A549 (cell line): ENCODE measurements at regions not wholly inside any gene's neighbourhood (a gene's known extent, or its start where the extent isn't known, plus 50 kb on each side); places are given as distances from the start of the nearest gene placed in this dataset.

ENCODE experiments used
- ATAC-seq, 2 experiments: fragments of 200-7000 bp in 1 of 2; fragments of >200 bp in 1 of 2; cut with Nextera tagmentation in 1 of 2; cut with Tn5 transposase in 1 of 2; 3 replicates each; pipeline versions ENCODE4 v1.8.0 to v1.9.1; 2018 to 2020; ENCODE audit warnings: mild to moderate bottlenecking in 1 of 2, moderate library complexity in 1 of 2
- CTCF ChIA-PET: fragments of 300-600 bp; sonication (Branson Sonifier 250); formaldehyde crosslinking; extraction: SDS; loops from one replicate; lab custom pipeline; 2021; ENCODE audit warnings: antibody characterized with exemption, inconsistent platforms; lab: Yijun Ruan, JAX
- POLR2A ChIA-PET: fragments of 350-600 bp; formaldehyde crosslinking; extraction: SDS; loops from one replicate; lab custom pipeline; 2021; ENCODE audit warnings: antibody characterized with exemption, inconsistent platforms; lab: Yijun Ruan, JAX
- DNase-seq, 2 experiments: peaks; one replicate each; pipeline versions ENCODE4 v3.0.0 to v3.0.0-alpha.2; 2011 to 2016; ENCODE audit warnings: low read depth in 1 of 2, low spot score in 1 of 2
- FAIRE-seq: peaks from 2 replicates; lab custom pipeline; 2011; peaks lifted over from hg19 to GRCh38; lab: Jason Lieb, UNC
- H3K27ac ChIP-seq, 2 experiments: fragments of >200 bp; sonication (Bioruptor Twin); formaldehyde crosslinking; 3 replicates each; pipeline ENCODE4 v1.5.1; 2016 to 2017
- H3K4me1 ChIP-seq: fragments of >200 bp; sonication (Bioruptor Twin); formaldehyde crosslinking; 3 replicates; pipeline ENCODE4 v1.6.1; 2016
- H3K4me2 ChIP-seq: fragments of >200 bp; sonication (Bioruptor Twin); formaldehyde crosslinking; 3 replicates; pipeline ENCODE4 v1.6.1; 2016
- H3K4me3 ChIP-seq: fragments of >200 bp; sonication (Bioruptor Twin); formaldehyde crosslinking; 3 replicates; pipeline ENCODE4 v1.5.1; 2016
- H3K9me3 ChIP-seq: fragments of >200 bp; sonication (Bioruptor Twin); formaldehyde crosslinking; 3 replicates; pipeline ENCODE4 v1.6.1; 2016
- ATOH8 ChIP-seq: fragments of 250-450 bp; sonication (Bioruptor Pico); IDR thresholded peaks from 2 replicates; pipeline ENCODE4 v1.5.0; 2020; ENCODE audit warnings: low read depth, mild to moderate bottlenecking, moderate library complexity
- BCL3 ChIP-seq: fragments of >200 bp; sonication (Bioruptor Twin); formaldehyde crosslinking; IDR thresholded peaks from 3 replicates; pipeline ENCODE4 v1.6.1; 2016
- BHLHE40 ChIP-seq: IDR thresholded peaks from 2 replicates; pipeline ENCODE4 v1.6.1; 2012; ENCODE audit warnings: low read depth, low read length, inconsistent platforms
- CBX2 ChIP-seq: fragments of 200-600 bp; sonication (generic); IDR thresholded peaks from 2 replicates; pipeline ENCODE4 v1.6.1; 2016; ENCODE audit warnings: low read depth, mild to moderate bottlenecking, borderline replicate concordance
- CHD2 ChIP-seq: fragments of 150-350 bp; IDR thresholded peaks from 2 replicates; pipeline ENCODE4 v1.6.1; 2014; ENCODE audit warnings: low read length; ENCODE audit not compliant: partially characterized antibody
- E2F6 ChIP-seq: IDR thresholded peaks from 2 replicates; pipeline ENCODE4 v1.6.1; 2012; ENCODE audit warnings: low read depth, borderline replicate concordance
- EHMT2 ChIP-seq: fragments of 200-600 bp; sonication (generic); IDR thresholded peaks from 2 replicates; pipeline ENCODE4 v1.6.1; 2016; ENCODE audit warnings: antibody characterized with exemption, low read depth, mild to moderate bottlenecking, moderate library complexity
- HDAC2 ChIP-seq: fragments of 200-600 bp; sonication (generic); IDR thresholded peaks from 2 replicates; pipeline ENCODE4 v1.6.1; 2016
- HEYL ChIP-seq: fragments of 250-450 bp; sonication (Bioruptor Pico); IDR thresholded peaks from 2 replicates; pipeline ENCODE4 v1.8.0; 2021; ENCODE audit warnings: mild to moderate bottlenecking, moderate library complexity
- JUN ChIP-seq, 2 experiments: fragments of >200 bp; sonication (Bioruptor Twin); formaldehyde crosslinking; IDR thresholded peaks; 2 replicates in 1 of 2; 3 replicates in 1 of 2; pipeline ENCODE4 v1.6.1; 2016 to 2017
- JUNB ChIP-seq: fragments of >200 bp; sonication (Bioruptor Twin); formaldehyde crosslinking; IDR thresholded peaks from 2 replicates; pipeline ENCODE4 v1.6.1; 2016
- MAFK ChIP-seq: fragments of 450-650 bp; IDR thresholded peaks from 2 replicates; pipeline ENCODE4 v1.6.1; 2014; ENCODE audit not compliant: partially characterized antibody
- MYC ChIP-seq: IDR thresholded peaks from 2 replicates; pipeline ENCODE4 v1.6.1; 2012; ENCODE audit warnings: mild to moderate bottlenecking, inconsistent platforms, low read length, improper control_type of control experiment, borderline replicate concordance
- NFE2L2 ChIP-seq: fragments of 150-350 bp; conservative IDR thresholded peaks from 2 replicates; pipeline ENCODE4 v1.6.1; 2014; ENCODE audit warnings: low read length
- NR3C1 ChIP-seq: fragments of >200 bp; sonication (Bioruptor Twin); formaldehyde crosslinking; IDR thresholded peaks from 3 replicates; pipeline ENCODE4 v1.6.1; 2017
- PHF8 ChIP-seq: fragments of 200-600 bp; sonication (generic); IDR thresholded peaks from 2 replicates; pipeline ENCODE4 v1.6.1; 2016; ENCODE audit warnings: low read depth, mild to moderate bottlenecking, antibody characterized with exemption, moderate library complexity, borderline replicate concordance
- POLR2A ChIP-seq: IDR thresholded peaks from 2 replicates; pipeline ENCODE4 v1.6.1; 2012; ENCODE audit warnings: mild to moderate bottlenecking, low read length
- SREBF2 ChIP-seq: fragments of 450-650 bp; IDR thresholded peaks from 2 replicates; pipeline ENCODE4 v1.6.1; 2014; ENCODE audit warnings: mild to moderate bottlenecking, moderate library complexity
- TFCP2L1 ChIP-seq: fragments of 250-450 bp; sonication (Bioruptor Pico); IDR thresholded peaks from 2 replicates; pipeline ENCODE4 v1.5.0; 2021; ENCODE audit warnings: mild to moderate bottlenecking
- TP53 ChIP-seq: fragments of 250-450 bp; sonication (Bioruptor Pico); IDR thresholded peaks from 2 replicates; pipeline ENCODE4 v1.5.0; 2021; ENCODE audit warnings: mild to moderate bottlenecking, moderate library complexity
- USF2 ChIP-seq: fragments of 450-650 bp; IDR thresholded peaks from 2 replicates; pipeline ENCODE4 v1.6.1; 2014; ENCODE audit warnings: antibody characterized with exemption
- ZC3H11A ChIP-seq: fragments of 450-650 bp; IDR thresholded peaks from 2 replicates; pipeline ENCODE4 v1.6.1; 2014; ENCODE audit warnings: antibody characterized with exemption, mild to moderate bottlenecking
- ZFP36 ChIP-seq: fragments of 450-650 bp; IDR thresholded peaks from 2 replicates; pipeline ENCODE4 v1.6.1; 2014; ENCODE audit warnings: borderline replicate concordance; ENCODE audit not compliant: partially characterized antibody
- WGBS: methylation state at CpG from one replicate; pipeline ENCODE4 v1.1.6; 2017; ENCODE audit errors: missing lambda C conversion rate; 5-methylcytosine and 5-hydroxymethylcytosine counted together

GRCh38 chr12:89970722-89971121 lies 262.1 kb upstream of the ATP2B1 start:
- H3K9me3 ChIP-seq, result no peaks in the 10 kb centered on the region
- TF ChIP-seq TP53, result no peak
- TF ChIP-seq HEYL (CRISPR knock-in tag), result no peak
- no peak for TF ChIP-seq MAFK
- no peak for TF ChIP-seq ATOH8 (CRISPR knock-in tag)
- no peak for TF ChIP-seq TFCP2L1 (CRISPR knock-in tag)
- TF ChIP-seq PHF8, result no peak
- TF ChIP-seq ZFP36, result no peak
- ATAC-seq, result no peak
- FAIRE-seq, result no peak
- no peak overlapping the region for H3K4me2 ChIP-seq
- CTCF ChIA-PET, result interaction anchor here (0.7 kb wide), 1 partner anchor 427 kb away, joined by 3 read pairs; no protein-coding TSS in a partner anchor
- no peak for DNase-seq
- H3K27ac ChIP-seq, result no peak overlapping the region
- no peak overlapping the region for H3K4me3 ChIP-seq
- peaks cover 6% of the 10 kb centered on the region; the same call in 2 of the 3 replicates for H3K4me1 ChIP-seq
- POLR2A ChIA-PET, result no interaction called here
- 93% methylated on average over 1 of the region's 1 CpG for WGBS

GRCh38 chr12:89969093-89969492 lies 260.5 kb upstream of the ATP2B1 start:
- no peak overlapping the region for H3K4me2 ChIP-seq

GRCh38 chr12:89968151-89968700 lies 259.6 kb upstream of the ATP2B1 start:
- WGBS, result 67% methylated on average over 6 of the region's 6 CpGs
- Histone ChIP-seq H3K4me1 (peaks cover 6% of the 10 kb centered on the region; the same call in 2 of the 3 replicates), H3K4me2 (peak overlapping the region; percentile 27; the same call in 2 of the 3 replicates), H3K9me3 (no peaks in the 10 kb centered on the region), H3K27ac (0 out of 6 replicates have a peak overlapping the region, but pooled peaks of 1 of the 2 experiments have one; percentile 7), H3K4me3 (no peak overlapping the region)
- TF ChIP-seq MAFK, result no peak
- TF ChIP-seq PHF8, result no peak
- no peak for TF ChIP-seq EHMT2
- no peak for TF ChIP-seq HEYL (CRISPR knock-in tag)
- TF ChIP-seq BCL3, result no peak
- no peak for TF ChIP-seq HDAC2
- TF ChIP-seq JUN (IDR thresholded peaks at IDR 0.05), result no peak
- no peak for TF ChIP-seq USF2
- TF ChIP-seq BHLHE40, result no peak
- TF ChIP-seq JUNB, result no peak
- CTCF ChIA-PET, result no interaction called here
- FAIRE-seq (no peak), ATAC-seq (no peak), DNase-seq (no peak)
- POLR2A ChIA-PET, result no interaction called here

More at GRCh38 chr12:89969093-89969492, 260.5 kb upstream of the ATP2B1 start:
- DNase-seq (no peak), FAIRE-seq (no peak), ATAC-seq (no peak)
- CTCF ChIA-PET, result interaction anchor here (0.6 kb wide), 1 partner anchor 196 kb away, joined by 3 read pairs; no protein-coding TSS in a partner anchor
- Histone ChIP-seq H3K4me3 (no peak overlapping the region), H3K4me1 (peaks cover 6% of the 10 kb centered on the region; the same call in 2 of the 3 replicates), H3K27ac (no peak overlapping the region), H3K9me3 (no peaks in the 10 kb centered on the region)
- POLR2A ChIA-PET, result no interaction called here
- TF ChIP-seq E2F6, result no peak
- no peak for TF ChIP-seq POLR2A
- TF ChIP-seq NR3C1, result no peak
- TF ChIP-seq NFE2L2, result no peak
- TF ChIP-seq HDAC2, result no peak
- TF ChIP-seq ZFP36, result no peak
- no peak for TF ChIP-seq SREBF2
- TF ChIP-seq MYC, result no peak
- no peak for TF ChIP-seq CBX2
- TF ChIP-seq CHD2, result no peak
- no peak for TF ChIP-seq ZC3H11A
- 79% methylated on average over 4 of the region's 4 CpGs for WGBS
